Mucosa of rectum (tissue), 2 donors: ENCODE measurements at regions not wholly inside any gene's neighbourhood (a gene's known extent, or its start where the extent isn't known, plus 50 kb on each side); places are given as distances from the start of the nearest gene placed in this dataset.

Experiments used
- H3K27ac ChIP-seq, 2 donors: one replicate each; pipeline ENCODE4 v1.7.0; 2013; ENCODE audit warnings: inconsistent platforms in 2 of 2, low read depth in 2 of 2, low read length in 2 of 2
- H3K27me3 ChIP-seq, 2 donors: one replicate each; pipeline ENCODE4 v1.7.0; 2013; ENCODE audit warnings: low read length in 2 of 2; ENCODE audit not compliant: control insufficient read depth in 2 of 2, insufficient read depth in 2 of 2
- H3K36me3 ChIP-seq, 2 donors: one replicate each; pipeline ENCODE4 v1.7.0; 2013; ENCODE audit warnings: low read length in 2 of 2; ENCODE audit not compliant: control insufficient read depth in 2 of 2, insufficient read depth in 2 of 2
- H3K4me1 ChIP-seq, 2 donors: one replicate each; pipeline ENCODE4 v1.7.0; 2013; ENCODE audit warnings: low read length in 2 of 2, mild to moderate bottlenecking in 1 of 2; ENCODE audit not compliant: control insufficient read depth in 2 of 2, insufficient read depth in 2 of 2
- H3K4me3 ChIP-seq, 2 donors: one replicate each; pipeline ENCODE4 v1.7.0; 2013; ENCODE audit warnings: low read length in 2 of 2
- H3K9ac ChIP-seq, 2 donors: one replicate each; pipeline ENCODE4 v1.7.0; 2013; ENCODE audit warnings: low read length in 2 of 2, low read depth in 1 of 2, mild to moderate bottlenecking in 1 of 2
- H3K9me3 ChIP-seq, 2 donors: one replicate each; pipeline ENCODE4 v1.7.0; 2013; ENCODE audit warnings: low read length in 2 of 2; ENCODE audit not compliant: control insufficient read depth in 2 of 2
- donor health status: healthy.
- donor health status: Normal muscosa, but diverticular disease.

- H3K9ac ChIP-seq = no peak overlapping the region
- H3K36me3 ChIP-seq = no peaks in the 10 kb centered on the region
- no peaks in the 10 kb centered on the region for H3K27me3 ChIP-seq
- no peaks in the 10 kb centered on the region for H3K9me3 ChIP-seq
- H3K4me3 ChIP-seq = no peak overlapping the region
- peaks cover 0 to 3% of the 10 kb centered on the region in 2 donors for H3K4me1 ChIP-seq
- no peak overlapping the region for H3K27ac ChIP-seq
Observed at GRCh38 chr5:125526966-125527365, 780.5 kb upstream of the ZNF608 start.

- Histone ChIP-seq H3K36me3 (no peaks in the 10 kb centered on the region), H3K9me3 (no peaks in the 10 kb centered on the region), H3K27ac (no peak overlapping the region), H3K27me3 (no peaks in the 10 kb centered on the region), H3K4me3 (no peak overlapping the region), H3K4me1 (peaks cover 0 to 3% of the 10 kb centered on the region in 2 donors), H3K9ac (no peak overlapping the region)
Observed at GRCh38 chr5:125528881-125529280, 782.4 kb upstream of the ZNF608 start.

- Histone ChIP-seq H3K27ac (no peak overlapping the region), H3K27me3 (no peaks in the 10 kb centered on the region), H3K4me3 (no peak overlapping the region), H3K9me3 (no peaks in the 10 kb centered on the region), H3K36me3 (no peaks in the 10 kb centered on the region), H3K9ac (no peak overlapping the region), H3K4me1 (peaks cover 0 to 4% of the 10 kb centered on the region in 2 donors)
Observed at GRCh38 chr5:125530833-125531615, 784.6 kb upstream of the ZNF608 start.

- peaks cover 0 to 3% of the 10 kb centered on the region in 2 donors for H3K9me3 ChIP-seq
- H3K27me3 ChIP-seq = no peaks in the 10 kb centered on the region
- H3K4me1 ChIP-seq = peaks cover 0 to 6% of the 10 kb centered on the region in 2 donors
- H3K36me3 ChIP-seq = no peaks in the 10 kb centered on the region
- H3K27ac ChIP-seq = no peak overlapping the region
- no peak overlapping the region for H3K9ac ChIP-seq
- no peak overlapping the region for H3K4me3 ChIP-seq
Observed at GRCh38 chr5:125536095-125536494, 789.7 kb upstream of the ZNF608 start.

- Histone ChIP-seq H3K4me1 (peaks cover 0 to 6% of the 10 kb centered on the region in 2 donors), H3K9ac (no peak overlapping the region), H3K27ac (no peak overlapping the region), H3K36me3 (no peaks in the 10 kb centered on the region), H3K27me3 (no peaks in the 10 kb centered on the region), H3K4me3 (no peak overlapping the region), H3K9me3 (peaks cover 0 to 3% of the 10 kb centered on the region in 2 donors)
Observed at GRCh38 chr5:125536582-125536981, 790.1 kb upstream of the ZNF608 start.

GRCh38 chr5:125537661-125538060 lies 791.2 kb upstream of the ZNF608 start:
- H3K4me1 ChIP-seq = peaks cover 0 to 6% of the 10 kb centered on the region in 2 donors
- H3K9me3 ChIP-seq = peaks cover 0 to 3% of the 10 kb centered on the region in 2 donors
- no peak overlapping the region for H3K9ac ChIP-seq
- no peaks in the 10 kb centered on the region for H3K36me3 ChIP-seq
- H3K27me3 ChIP-seq = no peaks in the 10 kb centered on the region
- no peak overlapping the region for H3K4me3 ChIP-seq
- no peak overlapping the region for H3K27ac ChIP-seq

GRCh38 chr5:125538469-125538868 lies 792.0 kb upstream of the ZNF608 start:
- Histone ChIP-seq H3K4me3 (no peak overlapping the region), H3K36me3 (no peaks in the 10 kb centered on the region), H3K27me3 (no peaks in the 10 kb centered on the region), H3K27ac (no peak overlapping the region), H3K9me3 (peaks cover 0 to 3% of the 10 kb centered on the region in 2 donors), H3K4me1 (peaks cover 0 to 6% of the 10 kb centered on the region in 2 donors), H3K9ac (no peak overlapping the region)

GRCh38 chr5:125541085-125541484 lies 794.6 kb upstream of the ZNF608 start:
- no peaks in the 10 kb centered on the region for H3K27me3 ChIP-seq
- no peak overlapping the region for H3K27ac ChIP-seq
- H3K4me3 ChIP-seq = no peak overlapping the region
- peaks cover 0 to 3% of the 10 kb centered on the region in 2 donors for H3K9me3 ChIP-seq
- no peak overlapping the region for H3K9ac ChIP-seq
- no peaks in the 10 kb centered on the region for H3K36me3 ChIP-seq
- peaks cover 0 to 4% of the 10 kb centered on the region in 2 donors for H3K4me1 ChIP-seq

GRCh38 chr5:125549322-125549911 lies 803.0 kb upstream of the ZNF608 start:
- H3K36me3 ChIP-seq = no peaks in the 10 kb centered on the region
- no peaks in the 10 kb centered on the region for H3K27me3 ChIP-seq
- H3K9me3 ChIP-seq = no peaks in the 10 kb centered on the region
- peaks cover 0 to 6% of the 10 kb centered on the region in 2 donors for H3K4me1 ChIP-seq
- no peak overlapping the region for H3K4me3 ChIP-seq
- H3K9ac ChIP-seq = peak overlapping the region in 1 of 2 donors; percentile 47
- H3K27ac ChIP-seq = no peak overlapping the region

GRCh38 chr5:125550274-125550673 lies 803.8 kb upstream of the ZNF608 start:
- no peak overlapping the region for H3K4me3 ChIP-seq

More at GRCh38 chr5:125550274-125550673, 803.8 kb upstream of the ZNF608 start:
- Histone ChIP-seq H3K27ac (no peak overlapping the region), H3K36me3 (no peaks in the 10 kb centered on the region), H3K9ac (no peak overlapping the region), H3K4me1 (peaks cover 0 to 6% of the 10 kb centered on the region in 2 donors), H3K9me3 (no peaks in the 10 kb centered on the region), H3K27me3 (no peaks in the 10 kb centered on the region)
